LoVo (cell line): ENCODE measurements at regions not wholly inside any gene's neighbourhood (a gene's known extent, or its start where the extent isn't known, plus 50 kb on each side); places are given as distances from the start of the nearest gene placed in this dataset.
"Not testable (repeated sequence)": the region's sequence is repeated elsewhere in the genome, so short reads cannot be mapped to it uniquely, and the experiment has no call there.

Source experiments
- DNase-seq: peaks from one replicate; pipeline ENCODE4 v3.0.0-alpha.2; 2016; ENCODE audit warnings: low spot score

- no peak for DNase-seq
Observed at GRCh38 chr9:85208666-85209065, 533.1 kb downstream of the AGTPBP1 start.

GRCh38 chr9:85204176-85204575 is 534.6 kb downstream of the NTRK2 start:
- no peak for DNase-seq

- no peak for DNase-seq
Observed at GRCh38 chr9:85202596-85202995, 533.1 kb downstream of the NTRK2 start.

GRCh38 chr9:85200726-85201404 is 531.3 kb downstream of the NTRK2 start:
- DNase-seq: peak; percentile 9

GRCh38 chr9:85199866-85200495 is 530.5 kb downstream of the NTRK2 start:
- no peak for DNase-seq

- DNase-seq: no peak
Observed at GRCh38 chr9:85192750-85193149, 523.2 kb downstream of the NTRK2 start.

GRCh38 chr9:85186218-85186585 is 516.7 kb downstream of the NTRK2 start:
- no peak for DNase-seq

GRCh38 chr9:85185486-85186217 is 516.1 kb downstream of the NTRK2 start:
- DNase-seq: no peak

- no peak for DNase-seq
Observed at GRCh38 chr9:85182383-85182782, 512.9 kb downstream of the NTRK2 start.

GRCh38 chr9:85178474-85178873 is 508.9 kb downstream of the NTRK2 start:
- DNase-seq: no peak

- no peak for DNase-seq
Observed at GRCh38 chr9:85173967-85174366, 504.4 kb downstream of the NTRK2 start.

- DNase-seq: no peak
Observed at GRCh38 chr9:85172001-85172978, 502.8 kb downstream of the NTRK2 start.

GRCh38 chr9:85171163-85171562 is 501.6 kb downstream of the NTRK2 start:
- no peak for DNase-seq

GRCh38 chr9:85168412-85168811 is 498.9 kb downstream of the NTRK2 start:
- no peak for DNase-seq

- no peak for DNase-seq
Observed at GRCh38 chr9:85167146-85167545, 497.6 kb downstream of the NTRK2 start.

GRCh38 chr9:85163825-85164224 is 494.3 kb downstream of the NTRK2 start:
- DNase-seq: no peak

GRCh38 chr9:85163415-85163814 is 493.9 kb downstream of the NTRK2 start:
- no peak for DNase-seq

- no peak for DNase-seq
Observed at GRCh38 chr9:85162822-85163221, 493.3 kb downstream of the NTRK2 start.

- not testable (repeated sequence) for DNase-seq
Observed at GRCh38 chr9:85160944-85161343, 491.4 kb downstream of the NTRK2 start.

- no peak for DNase-seq
Observed at GRCh38 chr9:85158512-85158911, 489.0 kb downstream of the NTRK2 start.

- DNase-seq: no peak
Observed at GRCh38 chr9:85157772-85158171, 488.2 kb downstream of the NTRK2 start.

- DNase-seq: no peak
Observed at GRCh38 chr9:85156652-85157051, 487.1 kb downstream of the NTRK2 start.
